GM21381 (cell line): ENCODE measurements at regions not wholly inside any gene's neighbourhood (a gene's known extent, or its start where the extent isn't known, plus 50 kb on each side); places are given as distances from the start of the nearest gene placed in this dataset.
A peak's percentile ranks its signal among the peaks of the same experiment; 100 is the strongest.

Experiments used
- ATAC-seq: cut with Tn5 transposase; IDR thresholded peaks from one replicate; pipeline ENCODE4 v1.9.1; 2021; ENCODE audit warnings: mild to moderate bottlenecking, moderate library complexity; ENCODE audit not compliant: unreplicated experiment

DNA sequence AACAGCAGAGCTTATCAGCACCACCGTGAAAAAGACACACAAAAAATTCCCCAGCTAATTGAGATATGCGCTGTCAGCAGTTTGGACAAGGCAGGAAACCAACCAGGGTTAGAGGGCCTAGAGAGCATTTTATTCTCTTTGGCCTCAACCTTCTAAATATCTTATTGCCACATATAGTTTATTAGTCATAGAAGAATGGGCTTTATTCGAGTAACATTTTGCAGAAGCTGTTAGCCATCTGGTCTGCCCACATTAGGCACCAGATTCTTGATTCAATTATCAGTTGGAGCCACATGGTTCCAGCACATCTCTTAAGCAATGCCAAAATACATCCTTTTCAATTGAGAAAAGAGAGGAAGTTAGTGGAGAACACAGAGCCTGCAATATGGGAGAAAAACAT, 109.9 kb upstream of the CXADR start:
- no peak for ATAC-seq

DNA sequence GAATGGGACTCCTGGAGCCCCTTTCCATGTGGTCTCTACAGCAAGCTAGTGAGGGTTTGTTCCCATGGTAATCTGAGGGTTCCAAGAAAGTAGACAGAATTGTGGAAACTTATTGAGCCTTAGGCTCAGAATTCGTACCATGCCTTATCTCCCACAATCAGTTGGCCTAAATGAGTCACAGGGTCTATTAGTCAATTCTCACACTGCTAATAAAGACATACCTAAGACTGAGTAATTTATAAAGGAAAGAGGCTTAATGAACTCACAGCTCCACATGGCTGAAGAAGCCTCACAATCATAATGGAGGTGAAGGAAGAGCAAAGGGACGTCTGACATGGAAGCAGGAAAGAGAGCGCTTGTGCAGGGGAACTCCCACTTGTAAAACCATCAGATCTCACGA, 106.6 kb upstream of the CXADR start:
- ATAC-seq = no peak

DNA sequence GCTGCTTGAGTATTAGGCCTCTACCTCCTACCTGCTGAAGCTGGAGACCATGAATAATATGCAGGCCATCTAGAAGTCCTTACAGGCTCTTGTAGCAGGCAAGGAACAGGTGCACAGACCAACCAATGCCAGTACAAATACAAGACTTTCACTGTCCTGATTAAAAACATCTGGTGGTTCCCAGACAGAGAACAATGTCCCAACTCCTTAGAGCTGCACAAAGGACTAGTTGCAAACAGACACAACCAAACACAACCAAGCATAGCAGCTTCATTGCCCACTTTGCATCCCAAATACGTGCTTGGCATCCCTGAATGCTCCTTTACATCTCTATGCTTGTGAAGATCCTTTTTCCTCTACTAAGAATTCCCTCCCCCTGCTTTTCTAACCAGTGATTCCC, 98.1 kb upstream of the CXADR start:
- no peak for ATAC-seq

DNA sequence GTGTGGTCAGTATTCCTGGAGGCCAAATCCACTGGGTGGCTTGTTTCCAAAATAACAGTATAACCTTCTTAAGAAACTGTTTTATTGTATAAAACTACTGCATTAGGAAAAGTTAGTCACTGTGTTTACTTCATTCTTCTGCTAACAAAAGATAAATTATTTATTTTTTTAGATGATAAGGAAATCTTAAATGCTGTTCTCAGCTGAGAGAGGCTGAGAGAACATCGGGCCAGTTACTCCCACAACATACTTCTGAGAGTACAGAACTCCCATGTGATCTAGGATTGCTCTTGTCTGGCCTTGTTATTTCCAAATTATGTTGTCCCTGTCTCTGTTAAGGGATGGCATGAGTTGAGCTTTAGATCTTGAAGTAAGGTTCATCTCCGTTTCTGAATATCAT, 96.7 kb upstream of the CXADR start:
- no peak for ATAC-seq

DNA sequence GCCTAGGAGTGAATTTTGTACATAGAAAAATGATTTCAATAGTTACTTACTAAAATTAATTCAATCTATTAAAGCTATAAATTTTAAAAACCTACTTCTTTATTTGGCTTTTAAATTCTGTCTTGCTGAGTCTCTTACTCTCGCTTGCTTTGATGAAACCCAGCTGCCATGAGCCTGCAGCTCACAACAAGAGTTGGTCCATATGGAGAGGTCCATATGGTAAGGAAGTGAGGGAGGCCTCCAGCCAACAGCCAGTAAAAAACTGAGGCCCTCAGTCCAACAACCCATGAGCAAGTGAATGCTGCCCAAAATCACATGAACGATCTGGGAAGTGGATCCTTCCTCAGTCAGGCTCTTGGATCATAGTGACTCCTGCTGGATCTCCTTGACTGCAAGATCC, 89.9 kb upstream of the CXADR start:
- ATAC-seq = no peak

DNA sequence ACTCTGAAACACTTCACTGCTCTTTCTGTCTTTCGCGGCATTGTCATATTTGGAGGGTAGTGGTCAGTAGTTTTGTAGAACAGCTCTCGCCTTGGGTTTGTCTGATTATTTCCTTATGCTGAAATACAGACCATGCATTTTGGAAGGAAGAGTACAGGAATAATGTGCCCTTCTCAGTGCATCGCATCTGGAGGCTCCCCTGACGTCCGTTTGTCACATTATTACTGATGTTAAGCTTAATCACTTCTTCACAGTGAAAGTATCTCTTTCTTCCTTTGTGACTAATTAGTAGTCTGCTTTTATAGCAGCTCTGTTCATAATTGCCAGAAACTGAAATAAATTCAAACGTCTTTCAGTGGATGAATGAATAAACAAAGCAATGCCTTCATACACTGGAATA, 85.7 kb upstream of the CXADR start:
- ATAC-seq = no peak

DNA sequence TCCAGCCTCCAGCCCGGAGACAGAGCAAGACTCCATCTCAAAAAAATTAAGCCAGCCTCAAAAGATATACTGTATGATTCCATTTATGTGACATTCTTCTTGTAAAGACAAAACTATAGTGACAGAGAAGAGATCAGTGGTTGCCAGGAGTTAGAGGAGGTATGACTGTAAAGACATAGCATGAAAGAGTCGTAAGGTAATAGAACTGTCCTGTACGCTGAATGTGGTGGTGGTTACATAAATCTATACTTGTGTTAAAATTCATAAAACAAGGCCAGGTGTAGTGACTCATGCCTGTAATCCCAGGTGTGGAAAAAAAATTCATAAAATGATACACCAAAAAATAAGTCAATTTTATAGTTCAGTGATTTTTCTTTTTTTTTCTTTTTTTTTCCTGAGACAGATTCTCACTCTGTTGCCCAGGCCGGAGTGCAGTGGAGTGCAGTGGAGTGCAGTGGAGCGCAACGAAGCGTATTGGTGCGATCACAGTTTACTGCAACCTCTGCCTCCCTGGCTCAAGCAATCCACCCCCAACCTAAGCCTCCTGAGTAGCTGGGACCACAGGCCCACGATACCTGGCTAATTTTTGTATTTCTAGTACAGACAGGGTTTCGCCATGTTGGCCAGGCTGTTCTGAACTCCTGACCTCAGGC, 84.9 kb upstream of the CXADR start:
- peak; percentile 98 for ATAC-seq

DNA sequence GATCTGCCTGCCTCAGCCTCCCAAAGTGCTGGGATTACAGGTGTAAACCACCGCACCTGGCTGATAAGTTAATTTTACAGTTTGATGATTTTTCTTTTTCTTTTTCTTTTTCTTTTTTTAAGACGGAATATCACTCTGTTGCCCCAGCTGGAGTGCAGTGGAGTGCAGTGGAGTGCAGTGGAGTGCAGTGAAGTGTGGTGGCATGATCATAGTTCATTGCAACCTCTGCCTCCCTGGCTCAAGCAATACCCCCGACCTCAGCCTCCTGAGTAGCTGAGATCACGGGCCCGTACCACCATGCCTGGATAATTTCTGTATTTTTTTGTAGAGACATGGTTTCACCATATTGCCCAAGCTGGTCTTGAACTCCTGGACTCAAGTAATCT, 84.4 kb upstream of the CXADR start:
- peak; percentile 73 for ATAC-seq

DNA sequence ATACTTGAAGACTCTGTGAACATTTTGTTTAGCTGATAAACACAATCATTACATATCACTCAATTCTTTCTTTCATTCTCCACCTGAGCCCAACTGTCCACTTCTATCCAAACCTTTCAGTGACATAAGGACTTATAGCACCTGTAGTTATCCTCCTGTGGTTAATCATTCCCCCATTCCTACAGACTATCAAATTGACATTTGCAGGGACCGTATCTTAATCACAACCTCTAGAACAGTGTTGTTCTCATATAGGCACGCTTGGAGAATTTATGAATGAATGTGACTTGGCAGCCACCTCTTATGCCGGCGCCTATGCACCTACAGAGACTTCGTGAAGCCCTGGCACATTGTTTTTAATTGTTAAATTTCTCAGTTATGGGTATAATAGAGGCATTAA, 83.9 kb upstream of the CXADR start:
- ATAC-seq = no peak

DNA sequence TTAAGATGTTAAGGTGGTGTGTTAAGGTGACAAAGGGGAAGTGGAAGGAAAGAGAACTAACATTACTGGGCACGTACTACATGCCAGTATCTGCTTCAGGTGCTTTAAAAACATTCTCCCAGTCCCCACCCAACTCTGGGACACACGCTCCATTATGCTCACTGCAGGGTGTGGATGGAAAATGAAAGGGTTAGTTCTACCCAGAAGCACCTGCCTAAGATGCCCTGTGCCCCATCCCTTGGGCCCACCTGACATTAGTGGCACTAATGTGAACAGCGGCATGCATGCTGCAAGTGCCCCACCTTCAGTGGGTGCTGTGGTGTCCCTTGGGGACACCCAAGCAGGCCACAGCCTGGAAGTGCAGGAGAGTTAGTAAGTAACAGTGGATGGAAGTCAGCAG, 82.9 kb upstream of the CXADR start:
- no peak for ATAC-seq

DNA sequence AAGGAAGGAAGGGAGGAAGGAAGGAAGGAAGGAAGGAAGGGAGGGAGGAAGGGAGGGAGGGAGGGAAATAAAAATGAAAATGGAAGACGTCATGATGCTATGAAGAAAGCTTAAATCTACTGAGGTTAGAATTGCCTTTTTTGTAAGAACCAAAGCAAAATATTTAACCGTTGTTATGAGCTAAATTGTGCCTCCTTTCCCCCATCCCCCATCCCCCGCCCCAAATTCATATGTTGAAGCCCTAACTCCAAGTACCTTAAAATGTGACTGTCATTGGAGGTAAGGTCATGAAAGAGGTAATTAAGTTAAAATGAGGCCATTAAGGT, 80.1 kb upstream of the CXADR start:
- ATAC-seq = no peak

DNA sequence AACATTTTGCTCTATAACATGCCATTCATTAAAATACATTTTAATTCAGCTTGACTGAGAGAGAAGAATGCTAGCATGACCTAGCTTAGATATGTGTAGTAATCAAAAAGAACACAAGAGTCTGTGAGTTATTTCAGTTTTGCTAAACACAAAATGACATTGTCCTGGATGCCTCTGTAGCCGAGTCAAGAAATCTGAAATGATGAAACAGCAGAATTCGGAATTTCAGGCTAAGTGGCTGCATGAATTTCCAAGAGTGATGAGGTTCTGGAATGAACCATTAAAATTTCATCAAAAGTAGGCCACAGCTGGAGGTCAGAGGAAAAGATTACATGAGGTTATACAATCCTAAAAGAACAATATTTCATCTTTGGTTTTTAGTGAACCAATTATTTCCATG, 79.1 kb upstream of the CXADR start:
- ATAC-seq = no peak

DNA sequence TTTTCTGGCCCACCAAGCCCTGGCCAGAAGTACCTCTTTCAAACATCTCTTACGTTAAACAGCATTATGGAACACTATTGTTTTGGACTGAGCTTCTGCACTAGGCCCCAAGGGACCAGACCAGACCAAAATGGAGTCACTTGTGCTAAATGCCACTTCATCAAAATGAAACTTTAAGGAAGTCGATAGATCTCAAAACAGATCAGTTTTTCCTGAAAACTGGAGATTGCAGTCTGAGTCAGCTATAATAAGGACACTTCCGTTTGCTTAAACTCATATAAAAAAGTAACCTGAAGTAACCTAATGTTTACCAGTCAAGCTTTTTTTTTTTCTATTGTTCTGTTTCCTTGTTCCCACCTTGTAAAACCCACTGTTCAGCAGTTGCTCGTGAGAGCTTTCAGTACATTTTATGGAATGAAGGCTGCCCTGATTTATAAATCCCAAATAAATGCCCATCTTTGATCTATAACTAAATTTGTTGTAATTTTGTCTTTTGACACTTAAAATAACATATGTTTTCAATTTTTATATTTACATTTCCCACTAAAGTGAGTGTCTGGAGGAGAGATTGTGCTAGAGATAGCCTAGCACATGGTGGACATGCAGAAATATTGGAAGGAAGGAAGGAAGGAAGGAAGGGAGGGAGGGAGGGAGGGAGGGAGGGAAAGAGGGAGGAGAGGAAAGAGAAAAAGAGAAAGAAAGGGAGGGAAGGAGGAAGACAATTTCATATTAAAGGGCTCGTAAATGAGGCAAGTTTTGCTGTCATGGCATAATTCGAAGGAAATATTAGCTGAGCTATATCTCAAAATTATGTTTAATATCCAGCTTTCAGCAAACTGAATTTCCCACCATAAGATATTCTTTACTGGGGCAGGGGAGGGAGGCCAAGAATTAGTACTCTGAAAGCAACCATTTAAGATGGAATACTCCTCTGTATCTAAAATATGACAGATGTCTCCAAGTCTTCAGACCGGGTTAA, 77.0 kb upstream of the CXADR start:
- no peak for ATAC-seq

DNA sequence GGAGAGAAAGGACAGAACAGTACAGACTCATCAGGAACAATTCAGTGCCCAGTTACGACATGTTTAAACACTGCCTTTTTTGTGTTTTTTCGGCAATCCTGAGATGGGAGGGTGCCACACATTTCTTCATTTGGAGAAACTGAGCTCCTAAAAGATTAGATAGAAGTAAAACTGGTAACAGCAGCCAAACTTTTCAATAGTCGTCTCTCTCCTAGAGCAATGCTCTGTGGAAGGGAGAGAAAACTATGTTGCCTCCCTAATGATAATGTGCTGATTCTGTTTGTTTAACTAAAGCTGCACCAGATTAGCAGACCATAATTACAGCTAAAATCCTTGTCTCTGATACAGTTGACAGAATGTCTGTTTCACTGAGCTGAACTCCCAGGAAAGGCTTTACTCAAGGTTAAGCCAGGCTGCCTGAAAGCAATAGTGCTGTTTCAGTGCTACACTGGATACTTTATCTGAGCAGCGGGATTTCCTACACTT, 76.2 kb upstream of the CXADR start:
- no peak for ATAC-seq

DNA sequence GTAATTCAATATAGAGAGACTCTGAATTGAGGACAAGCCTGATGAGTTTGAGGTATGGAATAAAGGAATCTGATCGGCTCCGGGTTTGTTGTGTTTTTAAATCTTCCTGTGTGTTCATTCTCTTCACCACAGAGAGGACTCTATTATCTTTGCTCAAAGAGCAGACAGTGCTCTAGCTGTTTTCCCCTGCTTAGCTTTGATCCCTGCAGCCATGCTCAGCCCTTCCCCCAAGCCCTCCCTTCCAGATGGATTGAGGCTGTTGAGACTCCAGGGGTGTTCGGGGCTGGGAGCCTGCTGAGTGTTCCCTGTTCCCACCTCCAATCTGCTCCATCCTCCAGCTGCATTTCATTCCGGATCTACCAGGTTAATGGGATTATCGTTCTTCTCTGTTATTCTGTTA, 74.2 kb upstream of the CXADR start:
- ATAC-seq = no peak

DNA sequence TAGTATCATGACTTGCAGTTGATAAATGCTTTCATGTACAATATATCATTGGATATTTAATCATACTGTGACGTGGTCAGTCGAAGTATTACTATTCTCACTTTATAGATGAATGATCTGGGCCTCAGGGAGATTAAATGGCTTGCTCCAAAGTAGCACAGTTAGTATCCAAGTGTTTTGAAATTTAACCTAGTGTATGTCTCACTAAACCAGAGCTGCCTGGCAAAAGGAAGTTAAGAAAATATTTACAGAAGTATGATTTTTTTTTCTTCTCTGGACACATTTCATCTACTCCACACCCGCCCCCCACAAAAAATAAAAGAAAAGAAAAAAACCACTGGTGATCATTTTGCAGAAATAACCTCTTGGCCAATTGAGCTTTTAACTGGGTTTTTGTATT, 71.9 kb upstream of the CXADR start:
- no peak for ATAC-seq

DNA sequence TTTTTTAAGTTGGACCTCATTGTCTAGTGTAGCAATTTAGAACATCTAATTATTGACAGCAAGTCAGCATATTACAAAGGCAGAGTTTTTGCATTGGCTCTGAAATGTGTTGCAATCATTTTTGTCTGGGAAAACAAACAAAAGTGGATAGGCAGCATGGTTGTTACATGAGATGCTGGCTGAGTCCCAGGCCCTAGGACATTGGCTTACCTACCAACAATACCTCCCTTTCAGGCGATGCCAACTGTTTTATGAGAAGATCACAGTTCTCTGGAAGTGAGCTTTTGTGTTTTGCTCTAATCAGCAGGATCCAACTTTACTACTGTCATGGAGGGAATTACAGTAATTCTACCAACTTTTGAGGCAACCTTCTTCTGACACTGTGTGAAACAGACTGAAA, 71.5 kb upstream of the CXADR start:
- ATAC-seq = no peak

DNA sequence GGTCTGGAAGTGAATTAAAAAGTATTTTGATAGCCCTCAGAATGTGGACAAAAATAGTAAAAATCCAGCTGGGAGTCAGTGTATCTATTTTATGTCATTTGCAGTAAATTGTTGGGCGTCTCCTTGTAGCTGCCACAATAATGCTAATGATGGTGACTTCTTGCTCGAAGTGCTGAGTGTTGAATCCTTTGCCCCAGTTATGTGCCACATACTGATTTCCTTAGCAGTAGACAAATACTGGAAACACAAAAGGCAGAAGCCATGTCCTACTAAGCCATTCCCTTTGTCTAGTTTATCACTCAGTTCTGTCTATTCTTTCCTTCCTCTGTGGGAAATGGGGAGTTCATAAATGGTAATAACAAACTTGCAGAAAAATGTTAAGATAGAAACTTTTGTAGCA, 70.7 kb upstream of the CXADR start:
- no peak for ATAC-seq

DNA sequence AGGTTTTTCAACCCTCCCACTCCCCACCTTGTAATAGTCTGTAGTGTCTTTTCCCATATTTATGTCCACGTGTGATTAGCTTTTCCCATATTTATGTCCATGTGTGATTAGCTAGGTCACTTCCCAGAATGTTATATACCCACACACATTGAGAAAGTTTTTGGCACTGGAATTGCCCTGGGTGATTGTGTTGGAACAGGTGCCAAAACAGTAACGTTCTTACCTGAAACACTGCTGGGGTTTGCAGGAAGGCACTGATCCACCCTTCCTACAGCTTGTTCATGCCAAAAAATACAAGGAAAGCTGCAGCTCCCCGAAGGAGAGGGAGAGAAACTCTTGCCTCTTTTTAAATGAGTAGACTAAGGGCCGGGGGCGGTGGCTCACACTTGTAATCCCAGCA, 68.0 kb upstream of the CXADR start:
- ATAC-seq = no peak

DNA sequence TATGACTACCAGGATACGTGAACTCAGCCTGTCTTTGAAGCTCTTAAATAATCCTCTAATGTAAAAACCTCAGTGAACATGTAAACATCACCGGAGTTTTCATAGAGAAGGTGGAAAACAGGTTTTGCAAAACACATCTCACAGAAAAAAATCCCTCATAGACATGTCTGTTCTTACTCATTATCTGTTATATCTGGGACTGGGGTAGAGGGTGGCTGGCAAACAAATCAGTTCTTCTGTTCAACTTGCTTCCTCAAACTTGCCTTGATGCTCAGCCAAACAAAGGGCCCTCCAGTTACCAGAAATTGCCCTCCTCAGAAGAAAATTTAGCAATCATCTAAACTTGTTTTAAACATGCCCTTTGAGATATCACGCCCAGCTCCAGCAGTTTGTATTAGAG, 66.1 kb upstream of the CXADR start:
- ATAC-seq = no peak

DNA sequence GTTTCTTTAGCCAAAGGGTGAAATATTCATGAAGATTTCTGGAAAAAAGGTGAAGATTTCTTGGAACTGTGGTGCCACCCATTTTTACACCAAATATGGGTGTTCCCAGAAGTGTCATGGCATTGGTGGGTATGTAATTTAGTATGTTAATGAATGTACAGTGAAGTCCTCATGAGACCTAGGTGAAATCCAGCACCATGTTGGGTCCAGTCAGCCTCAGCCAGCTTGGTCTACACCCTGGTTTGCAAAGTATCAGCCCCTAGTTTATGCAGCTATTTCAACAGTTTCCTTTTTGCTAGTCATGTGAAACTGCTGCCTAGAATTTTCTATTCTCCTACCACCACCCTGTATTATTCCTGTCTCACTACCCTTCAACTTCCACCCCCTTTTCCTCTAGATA, 63.1 kb upstream of the CXADR start:
- ATAC-seq = no peak

DNA sequence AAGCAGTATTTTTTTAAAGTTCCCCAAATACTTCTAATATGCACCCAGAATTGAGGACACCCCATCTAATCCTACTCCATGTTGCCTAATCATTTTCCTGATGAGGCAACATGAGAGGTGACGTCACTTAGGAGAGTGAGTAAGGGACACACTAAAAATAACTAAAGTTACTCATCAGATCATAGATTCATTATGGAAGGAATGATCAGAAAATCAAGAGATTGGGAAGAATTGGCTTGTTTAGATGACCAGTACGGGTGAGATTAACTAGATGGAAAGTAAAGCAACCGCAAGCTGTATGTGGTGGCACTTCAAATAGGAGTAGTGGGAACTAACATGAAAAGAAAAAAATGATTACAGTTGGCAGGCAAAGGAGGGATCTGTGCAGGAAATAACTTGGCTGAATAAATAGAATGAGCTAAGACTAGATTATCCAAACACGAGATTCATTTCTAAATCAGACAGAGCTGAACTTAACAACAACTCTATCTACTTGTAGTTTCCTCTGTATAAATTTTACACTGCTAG, 61.4 kb upstream of the CXADR start:
- ATAC-seq = no peak
